ENCODE measurements at regions not wholly inside any gene's neighbourhood (a gene's known extent, or its start where the extent isn't known, plus 50 kb on each side); places are given as distances from the start of the nearest gene placed in this dataset.

- no peak for TF ChIP-seq CTCF (conservative IDR thresholded peaks at IDR 0.05; ENCODE audit: low read length)
- TF ChIP-seq EZH2phosphoT487 (IDR thresholded peaks at IDR 0.05; ENCODE audit: borderline replicate concordance, low read depth, low read length), result no peak
Observed at GRCh38 chr9:629146-629545, 212.4 kb upstream of the DMRT1 start.

Data from OCI-LY7 (cell line).